Fibroblast of peridontal ligament (primary cell): ENCODE measurements at regions not wholly inside any gene's neighbourhood (a gene's known extent, or its start where the extent isn't known, plus 50 kb on each side); places are given as distances from the start of the nearest gene placed in this dataset.
A peak's percentile ranks its signal among the peaks of the same experiment; 100 is the strongest.

Source experiments
- DNase-seq: peaks from one replicate; pipeline ENCODE4 v3.0.0-alpha.2; 2010; ENCODE audit errors: extremely low read depth

GRCh38 chr1:38336301-38336923 lies 289.8 kb upstream of the POU3F1 start:
- DNase-seq, result no peak

GRCh38 chr1:38334930-38335592 lies 288.5 kb upstream of the POU3F1 start:
- DNase-seq, result no peak

GRCh38 chr1:38332649-38333310 lies 286.2 kb upstream of the POU3F1 start:
- DNase-seq, result no peak

DNA sequence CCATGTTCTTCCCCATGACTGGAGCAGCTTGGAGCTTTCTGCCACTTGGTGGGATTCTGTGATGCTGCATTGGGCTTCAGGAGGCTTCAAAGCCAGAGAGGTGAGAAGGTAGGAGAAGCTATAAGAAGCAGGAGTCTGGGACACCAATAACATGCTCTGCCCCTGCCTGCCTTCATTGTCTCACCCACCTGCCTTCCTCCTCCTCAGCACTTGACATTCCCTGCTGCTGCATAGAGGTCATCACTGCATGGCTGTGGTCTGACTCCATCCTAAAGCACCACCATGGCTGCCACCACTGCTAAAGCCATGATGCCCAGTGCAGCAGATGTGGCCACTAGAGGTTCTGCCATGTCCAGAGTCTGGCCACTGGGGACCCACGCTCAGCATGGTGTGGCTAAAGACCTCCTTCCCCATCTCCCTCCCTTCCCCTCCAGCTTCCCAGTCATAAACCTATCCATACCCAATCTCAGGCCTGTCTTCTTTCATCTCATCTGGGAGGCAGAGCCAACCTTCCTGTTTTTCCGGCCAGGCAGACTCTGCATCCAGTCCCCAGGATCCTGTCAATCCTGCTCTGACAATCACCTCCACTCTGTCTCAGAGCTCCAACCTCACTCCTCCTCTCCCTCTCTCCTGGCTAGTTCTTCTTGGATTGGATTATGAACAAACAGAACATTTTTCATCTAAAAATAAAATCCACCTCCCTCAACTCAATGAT lies 285.1 kb upstream of the POU3F1 start:
- DNase-seq, result no peak

GRCh38 chr1:38330799-38331198 lies 284.2 kb upstream of the POU3F1 start:
- no peak for DNase-seq

- DNase-seq, result no peak
Measured at GRCh38 chr1:38329644-38330043, 283.1 kb upstream of the POU3F1 start.

DNA sequence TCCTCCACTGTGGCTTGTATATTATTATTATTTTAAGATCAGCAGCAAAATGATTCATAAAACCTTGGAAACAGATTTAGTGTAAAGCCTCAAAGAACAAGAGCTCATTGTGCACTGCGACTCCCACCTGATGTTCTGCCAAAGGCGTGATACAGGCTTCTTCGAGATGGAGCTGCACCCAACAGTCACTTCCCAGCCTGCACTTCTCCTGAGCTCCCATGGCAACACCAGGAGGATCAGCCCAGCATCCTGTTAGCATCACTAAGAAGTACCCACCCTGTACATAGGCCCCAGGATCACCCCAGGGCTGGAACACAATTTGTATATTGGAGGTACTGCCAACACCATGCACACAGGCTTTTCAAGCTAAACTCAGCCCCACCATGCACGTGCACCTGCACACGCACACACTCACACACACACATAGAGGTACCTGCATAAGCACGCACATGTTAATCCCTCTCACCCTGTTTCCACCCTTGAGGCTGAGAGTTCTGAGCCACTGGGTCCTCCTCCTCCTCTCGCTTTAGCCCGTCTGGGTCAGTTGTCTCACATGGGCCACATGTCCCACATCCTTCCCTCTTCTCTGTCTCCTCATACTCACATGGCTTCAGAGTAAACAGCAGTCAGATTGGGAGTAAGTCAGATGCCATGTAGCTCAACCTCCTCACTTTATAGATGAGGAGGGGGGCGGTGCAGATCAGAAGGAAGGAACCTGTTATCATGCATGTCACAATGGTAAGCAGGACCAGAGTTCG lies 281.9 kb upstream of the POU3F1 start:
- no peak for DNase-seq

DNA sequence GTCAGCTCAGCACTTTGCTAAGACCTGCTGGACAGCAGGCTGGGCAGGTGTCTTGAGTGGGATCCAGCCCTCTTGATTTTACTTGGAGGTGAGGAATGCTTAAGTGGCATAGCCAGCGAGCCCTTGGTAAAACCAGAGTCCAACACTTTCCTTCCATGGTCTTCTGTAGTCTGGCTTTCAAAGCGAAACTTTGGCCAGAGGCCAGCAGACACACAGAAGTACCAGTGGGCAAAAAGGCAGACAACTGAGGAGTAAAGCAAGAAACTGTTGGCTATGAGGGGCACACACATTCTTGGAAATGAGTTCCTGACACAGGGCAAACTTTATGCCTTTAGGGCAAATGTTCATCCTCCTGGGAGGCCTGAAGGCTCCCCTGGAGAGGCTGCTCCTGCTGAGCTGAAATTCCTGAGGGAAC lies 281.0 kb upstream of the POU3F1 start:
- no peak for DNase-seq

DNA sequence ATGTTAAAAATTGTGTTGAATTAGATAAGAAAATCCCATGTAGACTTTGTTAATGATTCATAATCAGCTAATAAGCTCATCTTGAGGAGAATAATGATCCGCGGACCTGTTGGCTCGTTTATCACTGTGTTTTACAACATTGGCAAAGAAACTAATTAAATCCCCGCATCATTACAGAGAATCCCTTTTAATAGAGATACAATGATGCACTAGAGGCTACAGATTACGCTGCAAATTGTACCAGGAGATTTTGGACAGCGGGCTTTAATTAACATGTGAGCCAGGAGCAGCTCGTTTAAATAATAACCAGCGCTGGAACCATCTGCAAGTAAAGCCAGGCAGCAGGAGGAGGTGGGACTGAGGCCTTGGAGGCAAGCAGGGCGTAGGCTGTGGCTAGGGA lies 280.3 kb upstream of the POU3F1 start:
- no peak for DNase-seq

DNA sequence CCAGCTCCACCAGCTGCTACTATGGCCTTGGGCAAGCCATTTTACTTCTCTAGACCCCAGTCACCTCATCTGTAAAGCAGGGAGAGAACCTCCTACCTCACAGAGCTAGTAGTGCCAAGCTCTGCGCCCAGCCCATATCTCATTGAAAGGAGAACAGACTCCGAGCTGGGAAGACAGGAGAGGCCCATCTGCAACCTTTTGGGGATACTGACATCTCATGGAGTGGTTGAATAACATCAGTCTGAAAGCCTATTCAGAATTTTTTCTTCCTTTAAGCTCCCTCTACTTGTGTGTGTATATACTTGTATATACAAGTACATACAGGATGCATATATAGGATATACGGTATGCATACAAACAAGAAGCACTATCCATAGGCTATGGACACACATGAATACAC lies 279.5 kb upstream of the POU3F1 start:
- peak; percentile 1 for DNase-seq

- no peak for DNase-seq
Measured at GRCh38 chr1:38312753-38313152, 266.2 kb upstream of the POU3F1 start.

DNA sequence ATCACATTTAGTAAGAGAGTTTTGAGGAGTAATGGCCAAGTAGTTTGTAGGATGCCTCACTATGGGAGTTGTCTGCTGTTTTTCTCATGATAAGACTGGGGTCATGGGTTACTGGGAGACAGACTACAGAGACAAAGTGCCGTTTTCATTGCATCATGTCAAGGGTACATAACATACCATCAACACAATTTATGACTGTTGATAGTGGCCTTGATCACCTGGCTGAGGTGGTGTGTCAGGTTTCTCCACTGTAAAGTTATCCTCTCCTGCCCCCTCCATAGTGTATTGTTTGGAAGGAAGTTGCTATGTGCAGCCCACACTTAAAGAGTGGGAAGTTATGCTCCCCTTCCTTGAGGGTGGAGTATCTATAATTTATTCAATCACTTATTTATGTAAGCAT lies 263.5 kb upstream of the POU3F1 start:
- DNase-seq, result no peak

DNA sequence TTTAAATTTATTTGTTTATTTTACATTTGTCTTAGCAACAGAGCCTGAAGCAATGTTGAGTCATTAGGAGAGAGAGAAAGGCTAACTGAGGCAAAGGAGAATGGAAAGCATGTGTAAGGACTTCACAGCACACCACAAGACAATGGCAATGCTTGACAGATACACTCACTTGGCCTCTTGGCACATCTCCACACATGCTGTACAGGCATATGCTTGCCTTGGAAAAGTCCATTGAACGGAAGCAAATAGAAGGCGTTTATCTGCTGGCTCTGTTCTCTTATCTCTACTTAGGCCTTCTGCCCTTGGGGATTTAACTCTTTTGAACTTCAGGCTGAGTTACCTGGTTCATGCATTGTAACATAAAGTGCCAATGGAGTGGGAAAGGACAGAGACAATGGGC lies 262.2 kb upstream of the POU3F1 start:
- DNase-seq, result no peak

DNA sequence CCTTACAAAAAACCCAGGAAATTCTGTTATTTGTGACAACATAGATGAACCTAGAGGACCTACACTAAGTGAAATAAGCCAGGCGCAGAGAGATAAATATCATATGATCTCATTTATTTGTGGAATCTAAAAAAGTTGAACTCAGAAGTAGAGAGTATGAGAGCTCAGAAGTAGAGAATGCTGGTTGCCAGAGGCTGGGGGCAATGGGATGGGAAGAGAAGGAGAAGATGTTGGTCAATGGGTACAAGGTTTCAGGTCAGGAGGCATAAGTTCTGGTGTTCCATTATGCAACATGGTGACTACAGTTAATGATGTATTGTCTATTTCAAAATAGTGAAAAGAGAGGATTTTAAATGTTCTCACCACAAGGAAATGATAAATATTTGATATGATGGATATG lies 259.1 kb upstream of the POU3F1 start:
- no peak for DNase-seq

DNA sequence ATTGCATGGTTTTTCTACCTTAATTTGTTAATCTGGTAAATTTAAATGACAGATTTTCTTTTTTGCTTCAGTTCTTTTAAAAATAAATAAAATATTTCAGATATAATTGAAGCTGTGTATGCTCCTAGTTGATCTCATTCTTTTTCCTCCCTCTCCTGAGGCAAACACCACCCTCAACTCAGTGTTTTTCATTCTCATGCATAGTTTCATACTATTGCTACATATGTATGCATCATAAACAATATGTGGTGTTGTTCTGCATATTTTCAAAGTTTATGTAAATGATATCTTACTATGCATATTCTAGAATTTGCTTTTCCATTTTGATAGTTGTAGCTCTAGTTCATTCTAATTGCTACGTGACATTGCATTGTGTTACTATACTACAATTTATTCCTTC lies 257.2 kb upstream of the POU3F1 start:
- DNase-seq, result no peak

DNA sequence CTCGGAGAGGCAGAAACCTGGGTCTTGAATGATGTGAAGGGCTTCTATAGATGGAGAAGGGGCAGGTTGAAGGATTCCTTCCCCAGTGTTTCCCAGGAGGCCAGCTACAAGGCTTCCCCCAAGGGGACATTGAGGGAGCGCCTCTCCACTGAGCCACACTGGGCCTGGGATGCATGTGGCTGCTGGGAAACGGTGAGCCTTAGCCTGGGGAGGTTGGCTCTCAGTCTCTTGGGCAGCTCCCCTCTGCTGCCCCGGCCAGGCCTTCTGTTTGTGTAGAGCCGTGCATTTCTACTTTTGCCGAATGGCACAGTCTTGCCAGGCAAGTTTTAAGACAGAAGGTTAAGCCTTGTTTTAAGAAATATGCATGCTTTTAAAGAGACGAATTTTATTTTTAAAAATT lies 254.4 kb upstream of the POU3F1 start:
- no peak for DNase-seq

GRCh38 chr1:38300616-38301015 lies 254.0 kb upstream of the POU3F1 start:
- DNase-seq, result no peak

GRCh38 chr1:38297842-38298241 lies 251.2 kb upstream of the POU3F1 start:
- DNase-seq, result no peak

DNA sequence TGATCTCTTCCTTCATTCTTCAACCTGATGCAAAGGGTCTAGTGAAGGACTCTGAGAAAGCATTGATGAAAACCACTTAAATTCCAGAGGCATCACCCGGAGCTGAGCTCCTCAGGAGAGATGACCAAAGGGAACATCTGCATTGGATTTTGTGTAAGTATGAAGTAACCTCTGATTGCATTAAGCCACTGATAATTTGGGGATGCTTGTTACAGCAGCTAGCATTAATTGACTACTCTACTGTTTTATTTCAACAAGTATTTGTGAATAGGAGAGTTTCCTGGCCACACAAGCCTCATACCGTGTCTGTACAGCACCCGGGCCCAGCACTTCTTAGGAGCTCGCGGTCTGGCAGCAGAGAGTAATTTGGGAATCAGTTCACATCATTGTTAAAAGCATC lies 250.7 kb upstream of the POU3F1 start:
- DNase-seq, result no peak

- no peak for DNase-seq
Measured at GRCh38 chr1:38296047-38296446, 249.5 kb upstream of the POU3F1 start.

DNA sequence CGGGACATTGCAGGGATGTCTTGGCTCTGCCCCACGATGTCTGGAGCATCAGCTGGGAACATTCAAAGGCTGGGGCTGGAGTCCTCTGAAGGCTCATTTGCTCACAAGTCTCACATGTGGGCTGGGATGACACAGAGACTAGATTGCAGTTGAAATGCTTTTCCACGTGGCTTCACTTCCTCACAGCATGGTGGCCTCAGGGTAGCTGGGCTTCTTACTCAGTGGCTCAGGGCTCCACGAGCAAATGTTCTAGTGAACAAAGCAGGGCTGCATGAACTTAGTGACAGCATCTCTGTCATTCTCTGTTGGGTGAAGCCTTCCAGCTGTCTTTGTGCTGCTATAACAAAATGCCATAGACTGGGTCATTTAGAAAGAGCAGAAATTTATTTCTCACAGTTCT lies 247.0 kb upstream of the POU3F1 start:
- no peak for DNase-seq

GRCh38 chr1:38292969-38293368 lies 246.4 kb upstream of the POU3F1 start:
- DNase-seq, result no peak
